ENCODE measurements at regions not wholly inside any gene's neighbourhood (a gene's known extent, or its start where the extent isn't known, plus 50 kb on each side); places are given as distances from the start of the nearest gene placed in this dataset.

- Histone ChIP-seq H2AFZ (ENCODE audit: control insufficient read depth, low read depth, low read length) (no peak overlapping the region), H3K36me3 (ENCODE audit: control insufficient read depth in 2 of 2, insufficient read depth in 2 of 2, low read length in 1 of 2) (no peaks in the 10 kb centered on the region), H3K9ac (ENCODE audit: control insufficient read depth, insufficient read depth, low read length) (no peak overlapping the region), H3K9me3 (replicated peaks; ENCODE audit: control insufficient read depth, insufficient read depth, low read length) (no peaks in the 10 kb centered on the region), H3K4me3 (no peak overlapping the region), H3K27me3 (replicated peaks in 1 of 2; ENCODE audit: control insufficient read depth in 2 of 2, insufficient read depth in 2 of 2, low read length in 1 of 2) (no peaks in the 10 kb centered on the region; a peak in 1 of 4 replicates), H4K20me1 (ENCODE audit: control insufficient read depth, insufficient read depth) (no peaks in the 10 kb centered on the region), H3K4me1 (ENCODE audit: control insufficient read depth, insufficient read depth, low read length) (no peaks in the 10 kb centered on the region), H3K27ac (ENCODE audit: control insufficient read depth, insufficient read depth) (no peak overlapping the region), H3K79me2 (ENCODE audit: control insufficient read depth, insufficient read depth, low read length) (no peaks in the 10 kb centered on the region), H3K4me2 (ENCODE audit: control insufficient read depth, insufficient read depth) (no peak overlapping the region)
- no peak for FAIRE-seq
- no peak for ATAC-seq
- in situ Hi-C loops (cut with MboI) (no loop called here), intact Hi-C loops (cut with micrococcal nuclease; ENCODE audit: unreplicated experiment) (no loop called here)
- BruUV-seq (replicated peaks), result no TSS peak
- no peak for TF ChIP-seq IKZF1 (conservative IDR thresholded peaks at IDR 0.05)
- TF ChIP-seq GABPA (IDR thresholded peaks at IDR 0.05; ENCODE audit: low read depth), result no peak
- TF ChIP-seq ETV6 (conservative IDR thresholded peaks at IDR 0.05 in 1 of 2, IDR thresholded peaks at IDR 0.05 in 1 of 2; ENCODE audit: borderline replicate concordance in 1 of 2, low read depth in 1 of 2), result no peak
- TF ChIP-seq MXI1 (IDR thresholded peaks at IDR 0.05; ENCODE audit: low read depth, low read length), result no peak
- no peak for TF ChIP-seq CUX1 (IDR thresholded peaks at IDR 0.05; ENCODE audit: insufficient replicate concordance, low read depth, low read length)
- no peak for TF ChIP-seq KLF5 (IDR thresholded peaks at IDR 0.05; ENCODE audit: partially characterized antibody)
- no peak for TF ChIP-seq ZBED1 (IDR thresholded peaks at IDR 0.05; ENCODE audit: borderline replicate concordance)
- no peak for TF ChIP-seq BACH1 (IDR thresholded peaks at IDR 0.05; ENCODE audit: borderline replicate concordance)
- no peak for TF ChIP-seq POLR2AphosphoS5 (IDR thresholded peaks at IDR 0.05; ENCODE audit: low read length)
- TF ChIP-seq, protein P1, sequence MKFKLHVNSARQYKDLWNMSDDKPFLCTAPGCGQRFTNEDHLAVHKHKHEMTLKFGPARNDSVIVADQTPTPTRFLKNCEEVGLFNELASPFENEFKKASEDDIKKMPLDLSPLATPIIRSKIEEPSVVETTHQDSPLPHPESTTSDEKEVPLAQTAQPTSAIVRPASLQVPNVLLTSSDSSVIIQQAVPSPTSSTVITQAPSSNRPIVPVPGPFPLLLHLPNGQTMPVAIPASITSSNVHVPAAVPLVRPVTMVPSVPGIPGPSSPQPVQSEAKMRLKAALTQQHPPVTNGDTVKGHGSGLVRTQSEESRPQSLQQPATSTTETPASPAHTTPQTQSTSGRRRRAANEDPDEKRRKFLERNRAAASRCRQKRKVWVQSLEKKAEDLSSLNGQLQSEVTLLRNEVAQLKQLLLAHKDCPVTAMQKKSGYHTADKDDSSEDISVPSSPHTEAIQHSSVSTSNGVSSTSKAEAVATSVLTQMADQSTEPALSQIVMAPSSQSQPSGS (IDR thresholded peaks at IDR 0.05; ENCODE audit: low read length), result no peak
- TF ChIP-seq JUND (IDR thresholded peaks at IDR 0.05; ENCODE audit: low read depth, low read length), result no peak
- no peak for TF ChIP-seq ZBTB40 (IDR thresholded peaks at IDR 0.05; ENCODE audit: borderline replicate concordance)
- TF ChIP-seq CBFB (IDR thresholded peaks at IDR 0.05; ENCODE audit: low read depth), result no peak
- no peak for TF ChIP-seq STAT3 (IDR thresholded peaks at IDR 0.05; ENCODE audit: low read depth, low read length)
- TF ChIP-seq SIX5 (IDR thresholded peaks at IDR 0.05; ENCODE audit: low read depth, low read length, severe bottlenecking), result no peak
- no peak for DNase-seq (ENCODE audit: low read depth, low spot score)
- RAD21 ChIA-PET (ENCODE audit: unreplicated experiment), result no interaction called here
- SMC1A ChIA-PET (ENCODE audit: uncharacterized antibody, unreplicated experiment), result no interaction called here
- CTCF ChIA-PET, result no interaction called here
- 3% methylated on average over 2 of the region's 2 CpGs for WGBS (ENCODE audit: insufficient coverage, insufficient replicate concordance, low lambda C conversion rate, missing lambda C conversion rate)
- POLR2A ChIA-PET, result no interaction called here
Observed at GRCh38 chr10:8301333-8301732, 246.8 kb downstream of the GATA3 start.
